Mesenteric fat pad (tissue), 1 donor: ENCODE measurements at regions not wholly inside any gene's neighbourhood (a gene's known extent, or its start where the extent isn't known, plus 50 kb on each side); places are given as distances from the start of the nearest gene placed in this dataset.
"Not testable (repeated sequence)": the region's sequence is repeated elsewhere in the genome, so short reads cannot be mapped to it uniquely, and the experiment has no call there.

Experiments used
- DNase-seq: peaks from one replicate; pipeline ENCODE4 v3.0.0-alpha.2; 2020; ENCODE audit warnings: low spot score
- donor health status: DM: yes; HTN: yes; CAD: no.

GRCh38 chr6:26258212-26258977 lies 106.6 kb upstream of the BTN3A2 start:
- no peak for DNase-seq

GRCh38 chr6:26260110-26260637 lies 104.8 kb upstream of the BTN3A2 start:
- DNase-seq, result no peak

DNA sequence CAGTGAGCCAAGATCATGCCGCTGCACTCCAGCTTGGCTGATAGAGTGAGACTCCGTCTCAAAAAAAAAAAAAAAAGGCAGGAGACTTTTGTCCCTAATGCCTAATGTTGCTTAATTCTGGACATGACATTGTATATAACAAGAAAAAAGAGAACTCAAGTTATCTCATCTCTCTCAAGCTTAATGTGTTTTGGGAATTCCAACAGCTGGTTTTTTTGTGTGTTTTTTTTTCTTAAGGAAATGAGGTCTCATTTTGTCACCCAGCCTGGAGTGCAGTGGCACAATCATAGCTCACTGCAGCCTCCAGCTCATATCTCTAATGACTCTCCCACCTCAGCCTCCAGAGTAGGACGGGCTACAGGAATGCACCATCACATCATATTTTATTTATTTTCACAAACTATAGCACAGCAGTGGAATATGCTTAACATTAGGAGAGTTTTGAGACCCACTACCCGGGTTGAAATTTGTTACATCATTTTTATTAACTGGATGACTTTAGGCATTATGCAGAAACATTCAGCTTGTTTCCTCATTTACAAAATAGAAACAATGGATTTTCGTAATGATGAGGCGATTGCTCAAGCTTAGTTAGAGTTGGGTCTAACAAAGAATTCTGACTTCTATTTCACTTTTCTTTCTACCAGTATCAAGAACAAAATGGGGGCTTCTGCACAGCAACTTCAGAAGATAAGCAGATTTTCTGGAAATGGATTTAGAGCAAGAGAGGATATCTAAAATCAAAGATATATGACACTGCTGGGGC lies 104.1 kb upstream of the BTN3A2 start:
- no peak for DNase-seq

DNA sequence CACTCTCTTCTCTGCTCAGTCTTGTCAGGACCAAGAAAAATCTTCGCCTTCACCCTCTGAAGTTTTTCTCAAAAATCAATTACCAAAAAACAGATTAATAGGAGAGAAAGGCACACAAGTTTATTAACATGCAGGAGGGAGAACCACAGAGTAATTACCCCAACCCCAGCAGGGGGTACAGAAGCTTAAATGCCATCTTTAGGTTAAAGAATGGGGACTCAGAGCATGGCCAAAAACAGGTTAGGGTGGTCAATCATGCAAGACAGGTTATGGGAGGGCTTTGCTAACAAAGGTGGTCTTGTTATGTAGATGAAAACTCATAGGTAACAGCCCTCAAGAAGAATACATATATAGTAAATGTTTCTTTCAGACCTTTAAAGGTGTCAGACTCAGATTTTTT lies 100.5 kb upstream of the BTN3A2 start:
- DNase-seq, result no peak

DNA sequence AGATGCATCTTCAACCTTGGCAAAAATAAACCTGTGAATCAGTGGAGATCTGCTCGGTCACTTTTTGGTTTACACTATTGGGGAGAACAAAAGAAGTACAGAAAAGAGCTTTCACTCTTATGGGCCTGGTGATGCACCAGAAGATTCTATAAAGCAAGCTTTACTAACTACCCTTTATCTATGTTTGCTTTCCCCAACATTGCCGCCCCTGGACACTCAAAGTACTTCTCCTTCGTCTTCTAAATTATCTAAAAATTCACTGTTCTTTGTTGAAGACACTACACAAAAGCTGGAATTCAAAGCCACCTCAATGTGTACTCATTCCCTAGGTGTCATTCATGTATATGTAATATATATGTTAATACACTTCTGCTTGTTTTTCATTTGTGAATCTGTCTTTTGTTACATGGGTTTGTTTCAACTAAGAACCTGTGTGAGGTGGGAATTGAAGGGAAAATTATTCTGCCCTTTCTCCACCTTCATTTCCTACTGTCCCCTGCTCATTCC lies 97.9 kb upstream of the BTN3A2 start:
- DNase-seq, result no peak

GRCh38 chr6:26268659-26269402 lies 96.2 kb upstream of the BTN3A2 start:
- no peak for DNase-seq

DNA sequence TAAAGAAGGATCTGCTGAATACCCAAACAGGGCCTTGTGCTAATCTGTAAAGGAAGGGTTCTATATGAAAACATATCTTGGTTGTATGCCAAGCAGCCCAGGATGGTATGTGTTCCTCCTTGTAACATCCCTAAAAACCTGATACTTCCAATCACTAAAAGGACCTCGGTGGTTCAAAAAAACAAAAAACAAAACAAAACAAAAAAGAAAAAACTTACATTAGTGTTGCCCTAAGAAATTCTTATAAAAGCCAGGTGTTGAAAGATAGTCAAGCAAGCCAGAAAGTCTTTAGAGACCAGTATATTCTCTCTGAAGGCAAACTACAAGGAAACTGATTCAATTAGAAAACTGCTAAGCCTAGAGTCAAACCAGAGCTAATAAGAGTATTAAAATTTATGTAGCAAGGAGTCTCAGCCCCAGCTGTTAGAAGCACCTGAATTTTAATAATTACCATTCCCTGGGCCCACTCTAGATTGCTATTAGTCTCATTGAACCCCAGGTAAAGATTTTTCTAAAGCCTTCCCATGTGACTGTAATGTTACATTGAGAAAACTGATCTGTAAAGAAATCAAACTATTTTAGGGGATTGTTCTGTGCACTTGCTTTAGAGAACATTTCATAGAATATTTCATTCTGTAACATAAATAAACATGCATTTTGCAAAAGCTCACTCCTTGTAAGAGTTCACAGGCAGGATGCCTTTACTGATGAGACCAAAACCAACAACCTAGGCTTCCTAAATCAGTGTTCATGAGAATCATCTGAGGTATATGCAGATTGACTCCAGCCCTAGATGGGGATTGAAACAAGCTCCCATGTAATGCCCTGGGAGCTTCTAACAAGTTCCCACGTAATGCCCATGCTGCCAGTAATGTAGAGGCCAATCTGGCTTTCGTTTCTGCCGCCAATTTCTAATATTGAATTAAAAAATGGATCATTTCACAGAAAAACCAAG lies 95.2 kb upstream of the BTN3A2 start:
- no peak for DNase-seq

DNA sequence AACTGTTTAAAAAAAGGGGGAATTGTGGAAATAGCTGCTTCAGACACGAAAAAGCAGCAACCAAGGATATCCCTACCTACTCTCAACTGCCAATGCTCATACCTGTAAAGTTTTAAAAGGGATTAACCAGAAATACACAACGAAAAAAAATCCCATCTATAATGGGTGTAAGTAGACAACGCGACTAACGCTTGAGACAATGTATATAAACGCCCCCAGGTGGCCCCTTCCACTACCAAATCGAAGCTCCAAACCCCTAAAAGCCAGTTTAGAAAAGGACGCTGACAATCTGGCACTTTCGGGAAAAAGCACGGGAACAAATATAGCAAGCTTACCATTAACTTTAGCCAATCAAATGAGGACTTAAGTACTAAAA lies 94.5 kb upstream of the BTN3A2 start:
- DNase-seq, result no peak

GRCh38 chr6:26270903-26271667 lies 93.9 kb upstream of the BTN3A2 start:
- DNase-seq, result no peak

DNA sequence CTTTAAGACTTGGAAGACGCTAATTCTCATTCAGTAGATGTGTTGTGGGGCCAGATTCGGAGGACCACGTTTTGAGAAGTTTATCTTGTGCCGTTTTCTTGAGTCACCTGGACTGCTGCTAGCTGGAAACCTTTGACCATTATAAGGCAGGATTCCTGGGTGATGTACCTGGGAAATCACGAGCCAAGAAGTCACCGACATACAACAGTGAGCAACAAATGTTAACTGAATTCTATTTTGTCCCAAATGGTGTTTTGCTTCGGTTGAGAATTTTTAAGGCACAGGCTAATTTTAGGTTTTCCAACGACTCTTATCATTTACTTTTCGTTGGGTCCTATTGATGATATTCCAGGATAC lies 93.4 kb upstream of the BTN3A2 start:
- no peak for DNase-seq

- peak; percentile 90 for DNase-seq
Observed at GRCh38 chr6:26272171-26272637, 92.8 kb upstream of the BTN3A2 start.

- DNase-seq, result no peak
Observed at GRCh38 chr6:26273673-26274588, 91.1 kb upstream of the BTN3A2 start.

- DNase-seq, result no peak
Observed at GRCh38 chr6:26275663-26276062, 89.3 kb upstream of the BTN3A2 start.

DNA sequence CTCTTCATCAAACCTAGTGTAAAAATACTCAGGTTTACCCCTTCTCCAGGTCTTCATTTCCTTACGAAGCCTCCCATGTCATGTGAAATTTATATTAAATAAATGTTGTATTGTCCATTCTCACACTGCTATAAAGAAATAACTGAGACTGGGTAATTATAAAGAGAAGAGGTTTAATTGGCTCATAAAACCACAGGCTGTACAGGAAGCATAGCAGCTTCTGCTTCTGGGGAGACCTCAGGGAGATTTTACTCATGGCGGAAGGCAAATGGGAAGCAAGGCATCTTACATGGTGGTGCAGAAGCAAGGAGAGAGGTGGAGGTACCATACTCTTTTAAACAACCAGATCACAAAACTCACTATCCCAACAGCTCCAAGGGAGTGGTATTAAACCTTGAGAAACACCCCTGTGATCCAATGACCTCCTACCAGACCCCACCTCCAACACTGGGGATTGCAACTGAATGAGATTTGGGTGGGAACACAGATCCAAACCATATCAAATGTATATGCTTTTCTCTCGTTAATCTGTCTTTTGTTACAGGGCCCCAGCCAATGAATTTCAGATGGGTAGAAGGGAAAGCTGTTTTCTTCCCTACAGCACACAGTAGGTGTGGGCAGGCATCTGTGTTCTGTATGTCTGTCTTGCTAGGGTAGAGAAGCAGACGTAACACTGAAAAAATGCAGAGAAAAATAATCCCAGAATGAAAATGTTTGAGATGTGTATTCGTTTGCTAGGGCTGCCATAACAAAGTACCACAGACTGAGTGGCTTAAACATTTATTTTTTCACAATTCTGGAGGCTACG lies 88.0 kb upstream of the BTN3A2 start:
- no peak for DNase-seq

DNA sequence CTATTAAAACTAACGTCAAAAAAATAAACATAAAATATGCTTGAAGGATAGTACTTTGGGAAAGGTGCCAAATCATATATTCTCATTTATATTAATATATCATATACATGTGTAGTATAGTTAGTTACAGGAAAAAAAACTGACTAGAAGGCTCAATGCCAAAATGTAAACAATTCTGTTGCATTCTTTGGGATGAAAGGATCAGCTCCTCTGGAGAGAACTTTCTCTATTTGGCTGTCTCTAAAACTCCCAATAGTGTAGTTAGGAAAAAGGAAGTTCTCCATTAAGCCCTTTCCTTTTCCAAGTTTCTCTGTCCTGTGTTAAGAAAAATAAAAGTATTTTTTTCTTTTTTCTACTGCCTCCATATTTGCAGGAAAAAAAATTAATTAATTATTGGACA lies 86.5 kb upstream of the BTN3A2 start:
- DNase-seq, result no peak

- DNase-seq, result not testable (repeated sequence)
Observed at GRCh38 chr6:26279371-26279770, 85.6 kb upstream of the BTN3A2 start.

DNA sequence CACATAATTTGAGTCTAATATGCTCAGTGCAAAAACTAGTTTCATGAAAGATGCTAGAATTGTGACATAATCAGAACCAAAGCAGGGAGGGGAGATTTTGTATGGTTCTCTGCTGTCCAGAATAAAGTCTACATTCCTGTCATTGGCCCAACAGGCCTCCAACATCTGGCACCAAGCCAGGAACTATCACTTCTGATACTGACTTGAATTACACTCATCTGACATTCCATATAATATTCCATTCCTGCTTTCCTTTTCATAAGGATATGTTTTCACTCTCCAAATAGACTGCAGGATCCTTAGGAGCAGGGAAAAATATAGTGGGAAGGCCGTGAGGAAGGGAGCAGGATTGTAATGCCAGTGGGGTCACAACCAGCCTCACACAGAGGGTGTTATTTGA lies 84.6 kb upstream of the BTN3A2 start:
- DNase-seq, result no peak
